ENCODE measurements at regions not wholly inside any gene's neighbourhood (a gene's known extent, or its start where the extent isn't known, plus 50 kb on each side); places are given as distances from the start of the nearest gene placed in this dataset.

DNA sequence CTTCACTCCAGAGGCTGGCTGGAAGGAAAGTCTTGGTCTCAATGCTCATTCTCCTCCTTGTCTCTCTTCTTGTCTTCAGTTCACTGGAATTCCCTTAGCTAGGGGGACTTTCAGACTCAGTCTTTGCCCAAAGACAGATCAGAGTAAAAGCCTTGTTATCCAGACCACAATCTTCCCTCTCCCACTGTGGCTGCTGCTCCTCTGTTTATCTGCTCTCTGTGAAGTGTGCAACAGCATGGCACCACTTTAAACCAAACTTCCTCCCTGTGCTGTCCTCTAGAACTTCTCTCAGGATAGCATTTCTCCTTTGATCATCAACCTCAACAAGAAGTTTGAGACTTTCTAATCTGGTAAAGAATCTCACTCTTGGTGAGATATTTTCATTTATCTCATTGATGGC lies 530.1 kb upstream of the SLIT2 start:
- Mint-ChIP-seq H3K4me1 (ENCODE audit: low read depth, unreplicated experiment) (no peaks in the 10 kb centered on the region), H3K36me3 (ENCODE audit: unreplicated experiment) (no peaks in the 10 kb centered on the region), H3K4me3 (ENCODE audit: unreplicated experiment) (no peak overlapping the region), H3K27me3 (ENCODE audit: unreplicated experiment) (no peaks in the 10 kb centered on the region), H3K27ac (ENCODE audit: unreplicated experiment) (no peak overlapping the region), H3K9me3 (ENCODE audit: unreplicated experiment) (no peaks in the 10 kb centered on the region)
- no peak for DNase-seq
- TF ChIP-seq, protein P1, sequence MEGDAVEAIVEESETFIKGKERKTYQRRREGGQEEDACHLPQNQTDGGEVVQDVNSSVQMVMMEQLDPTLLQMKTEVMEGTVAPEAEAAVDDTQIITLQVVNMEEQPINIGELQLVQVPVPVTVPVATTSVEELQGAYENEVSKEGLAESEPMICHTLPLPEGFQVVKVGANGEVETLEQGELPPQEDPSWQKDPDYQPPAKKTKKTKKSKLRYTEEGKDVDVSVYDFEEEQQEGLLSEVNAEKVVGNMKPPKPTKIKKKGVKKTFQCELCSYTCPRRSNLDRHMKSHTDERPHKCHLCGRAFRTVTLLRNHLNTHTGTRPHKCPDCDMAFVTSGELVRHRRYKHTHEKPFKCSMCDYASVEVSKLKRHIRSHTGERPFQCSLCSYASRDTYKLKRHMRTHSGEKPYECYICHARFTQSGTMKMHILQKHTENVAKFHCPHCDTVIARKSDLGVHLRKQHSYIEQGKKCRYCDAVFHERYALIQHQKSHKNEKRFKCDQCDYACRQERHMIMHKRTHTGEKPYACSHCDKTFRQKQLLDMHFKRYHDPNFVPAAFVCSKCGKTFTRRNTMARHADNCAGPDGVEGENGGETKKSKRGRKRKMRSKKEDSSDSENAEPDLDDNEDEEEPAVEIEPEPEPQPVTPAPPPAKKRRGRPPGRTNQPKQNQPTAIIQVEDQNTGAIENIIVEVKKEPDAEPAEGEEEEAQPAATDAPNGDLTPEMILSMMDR (IDR thresholded peaks at IDR 0.05; ENCODE audit: partially characterized antibody, unreplicated experiment) = no peak

DNA sequence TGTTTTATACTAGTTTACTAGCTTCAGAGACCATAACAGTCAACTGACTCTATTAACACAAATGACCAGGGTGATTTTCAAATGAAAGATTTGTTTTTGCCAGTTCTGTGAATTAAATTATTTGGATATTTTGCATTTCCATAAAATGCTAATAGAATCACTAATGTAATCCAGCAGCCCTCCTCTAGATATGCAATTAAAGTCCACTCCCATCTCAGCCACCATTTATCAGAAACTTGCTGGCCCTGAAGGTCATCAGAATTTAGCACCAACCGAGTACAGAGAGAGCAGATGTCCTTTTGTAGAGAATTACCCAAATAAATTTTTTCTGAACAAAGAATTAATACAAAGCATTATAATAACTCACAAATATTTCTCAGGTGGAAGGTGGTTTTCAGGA lies 531.1 kb upstream of the SLIT2 start:
- Mint-ChIP-seq H3K36me3 (ENCODE audit: unreplicated experiment) (no peaks in the 10 kb centered on the region), H3K27ac (ENCODE audit: unreplicated experiment) (no peak overlapping the region), H3K4me1 (ENCODE audit: low read depth, unreplicated experiment) (no peaks in the 10 kb centered on the region), H3K4me3 (ENCODE audit: unreplicated experiment) (no peak overlapping the region), H3K9me3 (ENCODE audit: unreplicated experiment) (no peaks in the 10 kb centered on the region), H3K27me3 (ENCODE audit: unreplicated experiment) (no peaks in the 10 kb centered on the region)
- no peak for DNase-seq
- TF ChIP-seq, protein P1 (IDR thresholded peaks at IDR 0.05; ENCODE audit: partially characterized antibody, unreplicated experiment) = no peak

DNA sequence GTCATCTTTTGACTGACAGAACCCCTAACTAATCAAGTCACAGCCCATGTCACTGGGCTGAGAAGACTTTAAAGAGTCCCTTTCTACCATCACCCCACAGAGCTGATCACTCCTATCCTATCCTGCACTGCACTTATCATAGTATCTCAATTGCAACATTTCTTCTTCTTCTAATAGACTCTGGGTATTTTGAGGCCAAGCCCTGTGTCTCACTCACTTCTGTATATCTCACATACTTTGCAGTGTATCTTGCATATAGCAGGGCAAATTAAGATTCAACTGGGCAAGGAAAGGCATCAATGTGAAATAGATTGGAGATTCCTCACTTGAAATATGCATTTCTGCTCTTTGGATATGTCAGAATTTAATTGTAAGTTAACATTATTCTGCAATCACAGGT lies 531.5 kb upstream of the SLIT2 start:
- H3K27me3 Mint-ChIP-seq (ENCODE audit: unreplicated experiment) = no peaks in the 10 kb centered on the region
- H3K27ac Mint-ChIP-seq (ENCODE audit: unreplicated experiment) = no peak overlapping the region
- no peaks in the 10 kb centered on the region for H3K36me3 Mint-ChIP-seq (ENCODE audit: unreplicated experiment)
- H3K9me3 Mint-ChIP-seq (ENCODE audit: unreplicated experiment) = no peaks in the 10 kb centered on the region
- H3K4me1 Mint-ChIP-seq (ENCODE audit: low read depth, unreplicated experiment) = no peaks in the 10 kb centered on the region
- DNase-seq = no peak
- TF ChIP-seq, protein P1 (IDR thresholded peaks at IDR 0.05; ENCODE audit: partially characterized antibody, unreplicated experiment) = no peak
- H3K4me3 Mint-ChIP-seq (ENCODE audit: unreplicated experiment) = no peak overlapping the region

DNA sequence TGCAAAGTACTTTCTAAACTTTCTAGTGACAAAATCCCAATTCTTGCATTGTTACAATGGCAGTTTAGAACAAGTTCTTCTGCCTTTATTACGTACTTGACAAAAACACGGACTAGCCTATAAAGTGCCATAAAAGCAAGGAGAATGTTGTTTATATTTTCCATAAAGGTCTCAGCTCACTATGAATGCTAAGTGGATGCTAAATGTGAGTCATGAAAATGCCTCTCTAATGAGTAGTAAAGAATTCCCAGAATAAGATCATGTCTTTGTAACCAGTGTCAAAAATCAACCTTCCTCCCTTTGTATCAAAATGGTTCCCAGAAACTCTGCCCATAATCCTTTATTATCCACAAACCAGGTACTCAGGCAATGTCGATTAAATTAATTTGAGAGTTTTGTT lies 539.8 kb upstream of the SLIT2 start:
- TF ChIP-seq, protein P1 (IDR thresholded peaks at IDR 0.05; ENCODE audit: partially characterized antibody, unreplicated experiment) = no peak
- Mint-ChIP-seq H3K4me1 (ENCODE audit: low read depth, unreplicated experiment) (no peaks in the 10 kb centered on the region), H3K4me3 (ENCODE audit: unreplicated experiment) (no peak overlapping the region), H3K27ac (ENCODE audit: unreplicated experiment) (no peak overlapping the region), H3K27me3 (ENCODE audit: unreplicated experiment) (no peaks in the 10 kb centered on the region), H3K9me3 (ENCODE audit: unreplicated experiment) (no peaks in the 10 kb centered on the region), H3K36me3 (ENCODE audit: unreplicated experiment) (no peaks in the 10 kb centered on the region)
- DNase-seq = no peak

DNA sequence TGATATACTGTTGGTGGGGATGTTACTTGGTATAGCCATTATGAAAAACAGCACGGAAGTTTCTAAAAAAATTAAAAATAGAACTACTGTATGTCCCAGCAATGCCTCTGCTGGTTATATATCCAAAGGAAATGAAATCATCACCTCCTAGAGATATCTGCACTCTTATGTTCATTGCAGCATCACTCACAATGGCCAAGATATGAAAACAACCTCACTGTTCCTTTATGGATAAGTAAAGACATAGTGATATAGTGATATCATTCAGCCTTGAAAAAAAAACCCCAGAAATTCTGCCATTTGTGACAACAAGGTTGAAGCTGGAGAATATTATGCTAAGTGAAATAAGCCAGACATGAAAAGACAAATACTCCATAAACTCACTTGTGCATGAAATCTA lies 543.8 kb upstream of the SLIT2 start:
- no peaks in the 10 kb centered on the region for H3K9me3 Mint-ChIP-seq (ENCODE audit: unreplicated experiment)
- H3K27ac Mint-ChIP-seq (ENCODE audit: unreplicated experiment) = no peak overlapping the region
- no peaks in the 10 kb centered on the region for H3K4me1 Mint-ChIP-seq (ENCODE audit: low read depth, unreplicated experiment)

More for the DNA sequence above, 543.8 kb upstream of the SLIT2 start:
- no peak for DNase-seq
- H3K27me3 Mint-ChIP-seq (ENCODE audit: unreplicated experiment) = no peaks in the 10 kb centered on the region
- H3K4me3 Mint-ChIP-seq (ENCODE audit: unreplicated experiment) = no peak overlapping the region
- TF ChIP-seq, protein P1 (IDR thresholded peaks at IDR 0.05; ENCODE audit: partially characterized antibody, unreplicated experiment) = no peak
- no peaks in the 10 kb centered on the region for H3K36me3 Mint-ChIP-seq (ENCODE audit: unreplicated experiment)

Data from glutamatergic neuron (in vitro differentiated cells).